Activated naive CD4-positive, alpha-beta T cell treated with anti-CD3 and anti-CD28 coated beads, Interleukin-2, amount 50 U/mL, for 16 hours (primary cell): ENCODE measurements at regions not wholly inside any gene's neighbourhood (a gene's known extent, or its start where the extent isn't known, plus 50 kb on each side); places are given as distances from the start of the nearest gene placed in this dataset.

Source experiments
- DNase-seq: peaks from one replicate; pipeline ENCODE4 v3.0.0-alpha.2; 2020

DNA sequence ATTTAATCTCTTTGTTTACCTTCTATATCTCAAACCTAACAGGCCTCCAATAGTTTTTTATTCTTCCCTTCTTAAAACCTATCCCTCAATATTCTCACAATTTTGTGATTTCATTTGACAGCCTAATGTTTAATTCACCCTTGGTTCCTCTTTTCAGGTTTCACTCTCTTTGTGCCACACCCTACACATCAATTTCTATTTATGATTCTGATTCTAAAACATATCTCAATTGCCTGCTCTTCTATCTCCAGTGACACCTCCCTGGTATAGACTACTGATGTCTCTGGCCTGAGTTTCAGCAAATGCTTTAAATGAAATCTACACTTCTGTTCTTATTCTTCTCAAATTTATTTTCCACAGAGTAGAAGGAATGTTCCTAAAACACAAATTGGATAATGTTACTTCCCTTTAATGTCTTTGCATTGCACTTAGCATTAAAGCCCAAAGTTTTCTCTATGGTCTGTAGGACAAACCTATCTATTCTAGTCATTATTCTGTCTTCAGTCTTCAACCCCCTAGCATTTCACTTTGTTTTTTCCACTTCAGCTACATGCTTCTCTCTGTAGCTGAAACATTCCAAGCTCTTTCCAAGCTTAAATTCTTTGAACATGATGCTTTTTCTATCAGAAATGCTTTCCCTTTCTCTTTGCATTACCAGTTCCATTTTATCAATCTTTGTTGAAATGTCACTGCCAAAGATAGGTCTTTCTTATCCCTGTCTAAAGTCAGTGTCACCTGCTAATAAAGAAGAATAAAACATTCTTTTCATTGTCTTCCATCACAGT, 622.0 kb downstream of the CENPC start:
- no peak for DNase-seq

- no peak for DNase-seq
Measured at GRCh38 chr4:66921433-66921832, 623.9 kb downstream of the CENPC start.

DNA sequence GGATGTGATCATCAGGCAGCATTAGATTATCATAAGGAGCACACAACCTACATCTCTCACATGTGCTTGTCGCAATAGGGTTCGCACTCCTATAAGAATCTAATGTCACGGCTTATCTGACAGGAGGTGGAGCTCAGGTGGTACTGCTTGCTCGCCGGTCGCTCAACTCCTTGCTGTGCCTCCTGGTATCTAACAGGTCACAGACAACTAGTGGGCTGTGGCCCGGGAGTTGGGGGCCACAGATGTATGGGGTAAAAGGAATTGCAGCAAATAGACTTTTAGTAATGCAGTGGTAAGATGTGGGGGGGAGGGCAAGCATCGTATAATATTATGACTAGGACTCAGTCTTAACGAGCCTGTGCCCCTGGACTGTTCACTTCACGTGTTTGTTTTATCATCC, 624.8 kb downstream of the CENPC start:
- no peak for DNase-seq

- no peak for DNase-seq
Measured at GRCh38 chr4:66911880-66912279, 633.4 kb downstream of the CENPC start.

DNA sequence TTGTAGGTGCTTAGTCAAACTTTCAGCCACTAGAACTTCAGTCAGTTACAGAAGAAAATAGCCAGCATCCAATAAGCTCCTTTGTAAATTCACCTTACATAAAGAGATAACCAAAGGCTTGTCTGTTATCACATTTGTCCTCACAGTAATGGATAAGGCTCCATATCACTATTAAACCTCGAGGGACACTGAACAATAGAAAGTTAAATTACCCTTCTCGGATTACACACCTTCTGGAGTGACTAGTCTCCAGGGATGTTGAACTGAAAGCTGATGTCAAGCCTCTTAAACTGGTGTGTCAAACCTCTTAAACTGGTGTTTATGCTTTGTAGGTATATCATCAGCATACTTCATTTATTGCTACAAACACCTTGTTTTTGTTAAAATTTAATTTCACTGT, 639.0 kb downstream of the CENPC start:
- no peak for DNase-seq

- DNase-seq: no peak
Measured at GRCh38 chr4:66899422-66900065, 645.8 kb downstream of the CENPC start.

GRCh38 chr4:66893807-66894206, 651.5 kb downstream of the CENPC start:
- DNase-seq: no peak

DNA sequence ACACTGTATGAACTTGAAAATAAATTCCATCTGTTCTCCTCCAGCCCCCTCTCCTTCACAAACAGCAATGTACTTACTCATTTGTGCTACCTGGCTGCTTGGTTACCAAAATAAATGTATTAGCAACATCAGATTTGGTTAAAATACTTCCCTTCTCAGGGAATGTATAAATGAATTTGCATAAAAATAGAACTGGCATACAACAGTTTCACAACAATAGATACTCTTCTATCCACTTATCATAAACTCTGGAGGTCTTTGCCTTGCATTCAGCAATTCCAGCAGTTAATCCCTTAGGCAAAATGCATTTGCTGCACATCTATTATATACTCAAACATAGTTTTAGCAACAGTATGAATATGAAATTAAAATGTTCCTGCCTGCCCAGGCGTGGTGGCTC, 658.2 kb downstream of the CENPC start:
- no peak for DNase-seq

- no peak for DNase-seq
Measured at GRCh38 chr4:66885501-66886165, 659.7 kb downstream of the CENPC start.

DNA sequence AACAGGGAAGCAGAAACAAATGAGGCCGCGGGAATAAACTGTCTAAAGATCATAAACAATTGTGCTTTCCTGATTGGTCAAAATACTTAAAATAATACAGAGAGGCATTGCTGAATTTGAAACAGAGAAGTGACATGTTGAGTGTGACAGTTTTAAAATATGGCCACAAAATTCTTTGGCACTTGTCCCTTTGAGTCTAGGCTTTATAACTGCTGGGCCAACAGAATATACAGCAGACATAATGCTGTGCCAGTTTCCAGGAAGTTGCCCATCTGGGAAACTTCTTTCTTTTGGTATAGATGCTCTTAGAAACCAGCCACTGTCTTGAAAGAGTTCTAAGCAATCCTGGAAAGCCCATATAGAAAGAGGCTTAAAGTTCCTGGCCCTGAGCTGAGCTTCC, 668.4 kb downstream of the CENPC start:
- DNase-seq: no peak

DNA sequence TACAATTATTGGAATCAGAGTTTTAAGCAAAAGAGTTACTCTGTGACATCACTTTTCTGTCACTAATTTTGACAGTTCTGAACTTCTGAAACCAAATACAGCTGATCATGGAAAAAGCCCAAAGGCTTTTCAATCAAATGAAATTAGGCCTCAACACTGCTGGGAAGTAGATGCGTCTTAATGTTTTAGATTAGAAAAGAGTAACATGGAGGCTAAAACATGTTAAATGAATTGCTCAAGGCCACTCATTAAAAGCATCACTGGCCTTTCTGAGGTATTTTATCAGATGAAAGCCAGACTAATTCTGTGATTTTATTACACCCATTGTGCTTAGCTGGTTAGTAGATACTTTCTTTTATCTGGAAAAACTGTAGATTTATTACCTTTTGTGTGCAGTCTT, 672.6 kb downstream of the CENPC start:
- DNase-seq: no peak

DNA sequence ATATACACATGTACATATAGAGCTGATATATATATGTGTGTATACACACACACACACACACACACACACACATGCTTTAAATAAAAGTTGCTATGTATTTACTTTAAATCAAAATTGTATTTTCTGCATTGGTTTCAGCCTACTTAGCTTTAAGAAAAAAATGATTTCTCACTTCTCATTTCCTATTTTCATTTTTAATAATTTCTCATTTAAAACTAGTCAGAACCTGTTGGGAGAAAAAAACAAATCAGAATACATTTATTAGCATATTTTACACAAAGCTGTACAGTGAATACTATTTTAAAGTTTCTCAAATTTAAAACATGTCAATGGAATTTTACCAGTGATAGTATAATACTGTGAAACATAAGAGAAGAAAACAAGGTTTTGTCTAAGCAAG, 681.8 kb downstream of the CENPC start:
- no peak for DNase-seq

GRCh38 chr4:66855956-66856355, 689.3 kb downstream of the CENPC start:
- DNase-seq: no peak

GRCh38 chr4:66853845-66854244, 691.5 kb downstream of the CENPC start:
- no peak for DNase-seq

- no peak for DNase-seq
Measured at GRCh38 chr4:66852843-66853242, 692.5 kb downstream of the CENPC start.

GRCh38 chr4:66849596-66849995, 695.7 kb downstream of the CENPC start:
- DNase-seq: no peak

DNA sequence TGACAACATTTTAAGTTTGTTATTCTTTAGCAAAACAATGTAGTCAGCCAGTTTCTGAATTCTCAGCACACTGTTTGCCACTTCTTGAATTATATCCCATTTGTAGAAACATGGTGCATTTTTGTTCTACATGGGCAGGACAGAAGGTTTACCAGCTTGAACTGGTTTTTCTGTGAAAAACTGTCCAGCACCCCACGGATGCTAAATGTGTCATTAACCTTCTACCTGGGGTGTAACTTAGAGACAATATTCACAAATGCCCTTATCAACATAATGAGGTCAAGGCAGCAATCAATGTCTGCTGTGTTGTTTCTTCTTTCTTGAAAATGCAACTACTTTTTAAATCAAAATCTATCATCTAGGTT, 702.6 kb downstream of the CENPC start:
- DNase-seq: no peak

DNA sequence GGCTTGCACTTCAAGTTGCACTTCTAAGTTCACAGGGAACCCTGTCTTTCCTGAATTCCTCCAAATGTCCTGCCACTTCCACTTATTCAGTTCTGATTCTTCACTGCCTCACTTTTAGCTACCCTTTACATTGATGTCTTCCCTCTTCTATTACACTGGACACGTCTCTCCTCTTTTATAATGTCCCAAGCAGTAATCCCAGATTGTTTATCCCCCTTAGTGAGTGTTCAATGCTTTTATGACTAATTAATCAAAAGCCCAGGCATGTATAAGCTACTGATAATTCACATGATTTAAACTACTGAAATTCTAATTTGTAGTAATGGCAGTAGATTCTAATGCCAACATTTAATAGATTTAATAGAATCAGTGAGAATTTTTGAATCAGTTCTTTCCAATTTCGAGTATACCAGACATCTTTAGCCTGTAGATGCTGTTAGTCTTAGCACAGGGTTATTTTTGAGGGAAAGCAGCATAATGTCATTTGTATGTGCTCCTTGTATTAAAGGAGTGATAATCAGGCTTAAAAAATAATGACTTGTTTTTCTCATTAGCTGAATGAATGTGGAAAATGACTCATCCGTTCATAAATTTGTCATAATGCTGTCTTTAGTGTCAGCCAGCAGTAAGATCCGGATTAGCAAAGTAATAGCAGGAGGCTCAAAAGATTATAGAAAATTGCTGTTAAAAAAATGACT, 703.1 kb downstream of the CENPC start:
- no peak for DNase-seq

GRCh38 chr4:66840178-66840577, 705.1 kb downstream of the CENPC start:
- DNase-seq: no peak

GRCh38 chr4:66837279-66837922, 707.9 kb downstream of the CENPC start:
- no peak for DNase-seq

- no peak for DNase-seq
Measured at GRCh38 chr4:66829310-66829709, 716.0 kb downstream of the CENPC start.

DNA sequence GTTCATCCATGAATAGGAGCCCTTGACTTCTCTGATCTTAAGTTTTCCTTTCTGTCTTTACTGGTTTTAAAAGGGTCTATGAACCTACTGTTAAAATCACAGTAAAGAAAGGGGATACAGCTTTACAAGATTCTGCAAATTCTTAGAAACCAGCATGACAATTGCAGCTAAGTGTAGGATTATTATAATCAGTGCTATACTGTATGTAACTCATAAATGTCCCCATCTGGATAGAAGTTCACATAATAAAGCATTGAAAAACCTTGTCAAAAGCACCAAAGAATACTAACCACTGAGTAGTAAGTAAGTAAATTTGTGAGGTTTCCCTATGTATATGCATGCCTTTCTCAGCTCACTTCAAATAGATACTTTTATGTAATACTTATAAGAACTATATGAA, 724.6 kb downstream of the CENPC start:
- DNase-seq: no peak

GRCh38 chr4:66814277-66814676, 731.0 kb downstream of the CENPC start:
- DNase-seq: no peak
